HG02870 (cell line): ENCODE measurements at regions not wholly inside any gene's neighbourhood (a gene's known extent, or its start where the extent isn't known, plus 50 kb on each side); places are given as distances from the start of the nearest gene placed in this dataset.
A peak's percentile ranks its signal among the peaks of the same experiment; 100 is the strongest.

Source experiments
- ATAC-seq: cut with Tn5 transposase; IDR thresholded peaks from one replicate; pipeline ENCODE4 v1.9.1; 2021; ENCODE audit warnings: mild to moderate bottlenecking, moderate library complexity; ENCODE audit not compliant: unreplicated experiment

- no peak for ATAC-seq
Measured at GRCh38 chr3:106167728-106168127, 298.9 kb upstream of the CBLB start.

GRCh38 chr3:106168962-106169750 is 300.3 kb upstream of the CBLB start:
- no peak for ATAC-seq

GRCh38 chr3:106170636-106171035 is 301.8 kb upstream of the CBLB start:
- ATAC-seq = no peak

DNA sequence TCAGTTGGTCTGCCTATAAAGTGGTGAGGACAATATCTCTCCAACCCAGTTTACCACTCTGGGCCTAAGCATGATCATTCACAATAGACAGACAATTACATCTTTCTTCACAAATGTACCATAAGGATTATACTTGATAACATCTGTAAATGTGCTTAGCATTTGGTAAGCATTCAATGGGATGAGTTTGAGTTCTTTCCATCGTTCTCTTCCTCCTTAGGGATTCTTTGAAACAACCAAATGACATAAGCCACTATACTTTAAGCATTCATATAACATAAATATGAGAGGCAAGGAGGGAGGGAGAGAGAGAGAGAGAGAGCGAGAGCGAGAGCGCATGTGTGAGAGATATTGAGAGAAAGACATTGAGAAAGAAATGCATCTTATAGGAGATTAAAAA is 303.3 kb upstream of the CBLB start:
- ATAC-seq = no peak

DNA sequence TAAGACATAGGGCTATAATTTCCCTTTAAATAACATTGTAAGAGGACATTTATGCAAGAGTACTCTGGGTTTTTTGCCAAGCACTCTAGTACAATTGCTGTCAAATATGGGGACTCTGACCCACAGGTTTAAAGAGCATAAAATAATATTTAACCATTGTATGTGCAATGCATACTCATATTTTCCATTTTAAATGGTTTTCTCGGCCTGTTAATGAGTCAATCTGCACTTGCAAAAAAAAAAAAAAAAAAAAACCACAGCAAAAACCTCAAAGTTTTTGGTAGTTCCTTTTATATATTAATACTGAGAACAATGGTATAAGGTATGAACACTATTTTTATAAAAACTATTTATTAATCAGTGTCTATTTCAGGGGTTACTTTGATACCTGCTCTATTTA is 304.0 kb upstream of the CBLB start:
- ATAC-seq = peak; percentile 45

DNA sequence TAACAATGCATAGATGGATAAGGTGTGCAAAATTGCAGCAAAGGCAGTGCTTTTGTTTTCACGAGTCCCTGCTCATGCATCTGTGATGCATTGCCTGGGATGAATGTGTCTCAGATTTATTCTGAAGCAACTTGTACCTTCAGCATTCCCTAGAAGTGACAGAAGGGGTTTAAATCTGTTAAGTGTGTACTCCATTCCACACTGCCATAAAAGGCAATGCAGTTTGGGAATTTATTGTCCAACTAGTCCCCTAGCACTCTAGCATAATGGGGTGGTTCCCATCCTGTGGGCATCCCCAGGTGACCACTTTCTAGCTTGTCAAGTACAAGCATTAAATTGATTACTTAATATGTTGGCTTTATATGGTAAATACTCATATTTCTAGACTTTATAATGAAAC is 306.5 kb upstream of the CBLB start:
- ATAC-seq = no peak

DNA sequence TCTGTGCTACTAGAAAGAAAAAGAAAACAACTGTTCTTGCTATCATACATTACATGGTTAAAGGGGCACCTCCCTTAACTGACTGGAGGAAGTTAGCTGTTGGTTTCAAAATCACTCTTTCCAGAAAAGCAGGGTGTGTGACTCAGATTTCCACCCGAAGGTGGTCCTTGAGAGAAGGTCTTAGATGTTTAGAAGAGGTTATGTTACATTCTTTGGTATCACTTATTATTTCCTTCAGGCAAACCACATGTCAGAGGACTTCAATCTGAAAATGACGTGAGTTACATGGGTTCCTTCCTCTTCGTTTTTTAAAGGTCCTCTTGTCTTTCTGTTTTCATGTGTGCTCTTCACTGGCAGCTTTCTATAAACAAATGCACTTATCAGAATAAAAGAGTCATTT is 307.9 kb upstream of the CBLB start:
- ATAC-seq = peak; percentile 88

DNA sequence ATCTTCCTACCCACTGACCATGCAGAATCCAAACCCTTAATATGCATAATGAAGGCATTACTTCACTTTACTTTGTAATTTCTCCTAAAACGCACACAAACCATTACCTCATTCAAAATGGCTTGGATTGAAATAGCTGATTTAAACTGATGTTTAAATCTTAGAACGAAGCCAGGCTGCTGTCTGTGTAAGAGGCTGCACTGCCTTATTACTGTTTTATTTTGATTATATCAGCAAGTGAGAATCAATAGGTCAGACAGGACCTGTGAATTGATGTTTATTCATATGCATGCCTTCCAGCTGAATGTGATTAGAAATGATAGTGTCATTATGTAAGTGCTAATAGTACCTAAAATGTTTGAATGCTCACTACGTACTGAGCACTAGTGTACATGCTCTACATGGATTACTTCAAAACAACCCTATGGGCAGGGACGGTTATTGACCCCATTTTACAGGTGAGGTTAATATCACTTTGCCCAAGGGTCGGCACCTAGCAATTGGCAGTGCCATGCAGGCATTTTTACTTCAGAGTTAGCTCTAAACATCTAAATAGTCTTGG is 314.2 kb upstream of the CBLB start:
- no peak for ATAC-seq

DNA sequence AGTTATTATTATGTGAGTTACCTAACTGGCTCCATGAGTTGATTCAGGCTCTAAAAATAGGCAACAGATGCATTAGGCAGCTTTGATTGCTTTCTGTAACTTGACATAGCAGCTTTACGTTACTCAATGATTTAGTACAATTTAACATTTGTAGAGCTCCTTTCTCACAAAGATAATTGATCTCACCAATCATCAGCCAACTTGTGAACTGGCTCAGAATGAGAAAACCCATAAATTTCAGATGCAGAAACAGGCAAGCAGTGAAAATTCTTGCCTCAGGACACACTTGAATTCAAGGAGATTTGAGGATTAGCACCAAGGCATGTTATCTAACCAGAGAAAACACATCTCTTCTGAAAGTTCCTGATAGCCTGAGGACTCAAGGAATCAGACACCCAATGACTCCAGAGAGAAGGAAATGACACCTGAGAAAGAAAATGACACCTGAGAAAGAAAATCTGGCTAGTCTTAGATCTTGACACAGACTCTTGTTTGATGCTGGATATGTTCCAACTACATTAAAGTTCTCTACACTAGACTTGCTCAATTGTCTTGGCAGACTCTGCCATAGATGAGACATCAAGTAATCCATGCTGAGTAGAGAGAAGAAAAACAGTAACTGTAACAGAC is 315.1 kb upstream of the CBLB start:
- peak; percentile 38 for ATAC-seq

- ATAC-seq = peak; percentile 91
Measured at GRCh38 chr3:106184540-106185457, 316.0 kb upstream of the CBLB start.

GRCh38 chr3:106185949-106186348 is 317.1 kb upstream of the CBLB start:
- no peak for ATAC-seq

GRCh38 chr3:106190296-106190695 is 321.5 kb upstream of the CBLB start:
- no peak for ATAC-seq

- ATAC-seq = no peak
Measured at GRCh38 chr3:106191211-106191610, 322.4 kb upstream of the CBLB start.

DNA sequence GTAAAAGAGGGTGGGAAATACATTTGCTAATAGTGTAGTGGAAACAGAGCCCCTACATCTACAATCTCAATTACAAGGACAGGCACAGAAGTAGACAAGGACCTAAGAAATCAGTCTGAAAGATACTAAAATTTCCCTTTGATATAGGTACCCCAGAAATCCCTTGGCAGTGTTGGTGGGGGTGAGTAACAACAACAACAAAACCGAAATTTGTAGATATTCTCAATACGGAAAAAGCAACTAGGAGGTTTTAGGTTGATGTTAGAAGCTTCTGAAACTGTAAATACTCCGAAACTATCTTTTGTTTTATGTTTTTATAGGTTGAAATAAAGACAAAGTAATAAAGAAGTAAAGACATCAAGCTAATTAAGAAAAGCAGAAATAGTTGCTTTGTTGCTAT is 323.1 kb upstream of the CBLB start:
- ATAC-seq = no peak

GRCh38 chr3:106193876-106194275 is 325.1 kb upstream of the CBLB start:
- ATAC-seq = no peak

GRCh38 chr3:106194726-106195125 is 325.9 kb upstream of the CBLB start:
- no peak for ATAC-seq

DNA sequence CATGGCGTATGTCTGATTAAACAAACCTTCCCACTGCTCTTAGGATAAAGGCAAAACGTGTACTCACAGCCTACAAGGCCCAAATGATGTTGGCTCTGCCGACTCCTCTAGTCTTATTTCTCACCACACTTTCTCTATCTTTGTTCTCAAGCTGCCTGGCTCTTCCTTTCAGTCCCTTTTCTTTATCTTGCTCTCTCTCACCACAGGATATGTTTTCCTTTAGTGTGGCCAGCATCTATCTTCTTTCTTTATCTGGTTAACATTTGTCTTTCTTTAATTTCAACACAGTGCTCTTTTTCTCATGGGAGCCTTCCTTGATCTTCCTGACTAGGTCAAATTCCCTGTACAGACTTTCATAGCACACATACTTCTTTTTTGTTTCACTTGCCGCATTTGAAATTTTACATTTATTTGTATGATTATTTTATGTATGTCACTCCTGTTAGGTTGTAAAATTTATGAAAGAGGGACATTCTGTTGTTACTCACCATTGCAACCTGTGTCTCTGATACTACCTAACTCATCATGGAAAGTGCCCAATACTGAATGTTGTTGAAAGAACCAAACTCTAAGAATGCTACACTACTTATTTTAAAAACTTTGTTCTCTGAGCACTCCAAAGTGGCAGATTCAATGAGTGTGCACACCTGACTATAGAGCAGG is 328.9 kb upstream of the CBLB start:
- no peak for ATAC-seq

- ATAC-seq = no peak
Measured at GRCh38 chr3:106204160-106204868, 335.5 kb upstream of the CBLB start.

DNA sequence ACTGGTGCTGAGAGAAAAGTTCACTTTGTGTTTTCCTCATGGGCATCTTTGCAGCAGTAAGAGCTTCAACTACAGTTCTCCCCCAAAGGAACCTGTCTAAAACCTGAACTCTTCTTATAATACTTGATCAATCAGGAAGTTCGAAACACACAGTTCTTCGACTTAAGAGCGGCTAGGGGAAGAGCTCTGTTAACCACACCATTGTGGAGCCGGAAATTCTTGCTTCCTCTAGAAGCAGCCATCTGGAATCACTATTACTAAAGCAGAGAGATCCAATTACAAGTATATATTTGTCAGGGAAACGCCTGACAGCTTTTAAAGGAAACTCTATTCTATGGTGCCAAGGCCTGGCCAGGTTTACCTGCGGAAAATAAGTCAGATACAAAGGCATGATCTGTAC is 337.3 kb upstream of the CBLB start:
- peak; percentile 90 for ATAC-seq

DNA sequence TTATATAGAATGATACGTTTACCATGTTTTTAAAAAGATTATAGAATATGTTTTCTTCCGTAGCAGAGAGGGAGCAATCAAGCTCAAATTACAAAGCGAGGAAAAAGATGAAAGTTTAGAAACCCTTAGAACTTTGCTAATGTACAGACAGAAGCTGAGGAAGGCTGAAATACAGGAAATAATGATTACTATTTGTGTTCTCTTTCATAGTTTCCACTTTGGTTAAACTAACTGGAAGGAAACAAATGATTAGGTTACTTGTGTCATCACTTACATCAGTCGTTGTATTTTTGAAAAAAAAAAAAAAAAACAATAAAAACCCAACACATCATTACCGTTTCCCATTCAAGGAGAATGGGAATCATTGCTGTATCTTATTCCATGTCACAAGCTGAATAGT is 337.8 kb upstream of the CBLB start:
- no peak for ATAC-seq
